Thyroid gland (tissue), 4 donors: ENCODE measurements at regions not wholly inside any gene's neighbourhood (a gene's known extent, or its start where the extent isn't known, plus 50 kb on each side); places are given as distances from the start of the nearest gene placed in this dataset.

Experiments
- DNase-seq, 2 donors: peaks; one replicate each; pipeline ENCODE4 v3.0.0-alpha.2; 2019
- H3K27ac ChIP-seq, 3 donors: fragments of 200-600 bp; sonication (generic); 1 replicate in 2 of 3; 2 replicates in 1 of 3; pipeline ENCODE4 v1.5.1; 2016 to 2019; ENCODE audit warnings: mild to moderate bottlenecking in 1 of 3, moderate library complexity in 1 of 3
- H3K27me3 ChIP-seq: fragments of 200-600 bp; sonication (generic); one replicate; pipeline ENCODE4 v1.5.1; 2019
- H3K36me3 ChIP-seq, 2 donors: fragments of 200-600 bp; sonication (generic); one replicate each; pipeline ENCODE4 v1.5.1; 2016 to 2019
- H3K4me1 ChIP-seq, 2 donors: fragments of 200-600 bp; sonication (generic); one replicate each; pipeline ENCODE4 v1.5.1; 2017 to 2019
- H3K4me3 ChIP-seq, 3 donors: fragments of 200-600 bp; sonication (generic); replicated peaks in 1 of 3; 1 replicate in 2 of 3; 2 replicates in 1 of 3; pipeline ENCODE4 v1.5.1; 2016; ENCODE audit warnings: mild to moderate bottlenecking in 1 of 3
- H3K9me3 ChIP-seq: fragments of 200-600 bp; sonication (generic); one replicate; pipeline ENCODE4 v1.5.1; 2017
- POLR2A ChIP-seq, 2 donors: fragments of 450-650 bp; IDR thresholded peaks; one replicate each; pipeline ENCODE4 v1.6.1; 2017; ENCODE audit warnings: antibody characterized with exemption in 2 of 2, mild to moderate bottlenecking in 2 of 2, moderate library complexity in 1 of 2
- WGBS, 2 donors: methylation state at CpG; one replicate each; pipeline ENCODE4 v1.1.5; 2017; 5-methylcytosine and 5-hydroxymethylcytosine counted together
- intact Hi-C: fragments of 100-400 bp; cut with DNase I; formaldehyde crosslinking; loops from one replicate; pipeline ENCODE4 v1.15.1; 2023
- TF ChIP-seq, protein P1 (sequence below), 6 experiments: fragments of 200-600 bp in 3 of 6; fragments of 450-650 bp in 3 of 6; sonication (generic) in 3 of 6; IDR thresholded peaks; one replicate each; pipeline ENCODE4 v1.5.1; 2016 to 2019; ENCODE audit warnings: antibody characterized with exemption in 6 of 6, mild to moderate bottlenecking in 2 of 6, inconsistent platforms in 1 of 6, moderate library complexity in 1 of 6

DNA sequence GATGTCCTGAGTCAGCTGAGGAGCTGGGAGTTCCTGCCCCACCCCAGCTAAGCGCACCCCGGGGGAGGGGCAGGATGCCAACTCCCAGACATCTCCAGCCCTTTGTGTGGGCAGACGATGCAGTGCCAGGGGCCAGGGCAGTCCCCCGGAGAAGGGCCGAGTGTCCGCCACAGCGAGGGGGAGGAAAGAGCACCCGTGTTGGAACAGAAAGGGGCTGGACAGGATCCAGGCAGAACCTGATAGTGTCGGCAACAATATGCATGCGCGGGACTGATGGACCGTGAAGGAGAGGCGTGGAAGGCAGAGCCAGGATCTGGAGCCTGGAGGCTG is 1434.7 kb downstream of the BRD1 start:
- Histone ChIP-seq H3K4me3 (no peak overlapping the region), H3K36me3 (no peaks in the 10 kb centered on the region), H3K4me1 (no peaks in the 10 kb centered on the region), H3K9me3 (no peaks in the 10 kb centered on the region), H3K27ac (no peak overlapping the region), H3K27me3 (no peaks in the 10 kb centered on the region)
- TF ChIP-seq, protein P1, sequence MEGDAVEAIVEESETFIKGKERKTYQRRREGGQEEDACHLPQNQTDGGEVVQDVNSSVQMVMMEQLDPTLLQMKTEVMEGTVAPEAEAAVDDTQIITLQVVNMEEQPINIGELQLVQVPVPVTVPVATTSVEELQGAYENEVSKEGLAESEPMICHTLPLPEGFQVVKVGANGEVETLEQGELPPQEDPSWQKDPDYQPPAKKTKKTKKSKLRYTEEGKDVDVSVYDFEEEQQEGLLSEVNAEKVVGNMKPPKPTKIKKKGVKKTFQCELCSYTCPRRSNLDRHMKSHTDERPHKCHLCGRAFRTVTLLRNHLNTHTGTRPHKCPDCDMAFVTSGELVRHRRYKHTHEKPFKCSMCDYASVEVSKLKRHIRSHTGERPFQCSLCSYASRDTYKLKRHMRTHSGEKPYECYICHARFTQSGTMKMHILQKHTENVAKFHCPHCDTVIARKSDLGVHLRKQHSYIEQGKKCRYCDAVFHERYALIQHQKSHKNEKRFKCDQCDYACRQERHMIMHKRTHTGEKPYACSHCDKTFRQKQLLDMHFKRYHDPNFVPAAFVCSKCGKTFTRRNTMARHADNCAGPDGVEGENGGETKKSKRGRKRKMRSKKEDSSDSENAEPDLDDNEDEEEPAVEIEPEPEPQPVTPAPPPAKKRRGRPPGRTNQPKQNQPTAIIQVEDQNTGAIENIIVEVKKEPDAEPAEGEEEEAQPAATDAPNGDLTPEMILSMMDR (IDR thresholded peaks at IDR 0.05), result no peak
- no peak for TF ChIP-seq POLR2A (IDR thresholded peaks at IDR 0.05)
- no peak for DNase-seq
- 80% methylated on average over 13 of the region's 13 CpGs for WGBS, 2 donors
- intact Hi-C loops, result no loop called here

DNA sequence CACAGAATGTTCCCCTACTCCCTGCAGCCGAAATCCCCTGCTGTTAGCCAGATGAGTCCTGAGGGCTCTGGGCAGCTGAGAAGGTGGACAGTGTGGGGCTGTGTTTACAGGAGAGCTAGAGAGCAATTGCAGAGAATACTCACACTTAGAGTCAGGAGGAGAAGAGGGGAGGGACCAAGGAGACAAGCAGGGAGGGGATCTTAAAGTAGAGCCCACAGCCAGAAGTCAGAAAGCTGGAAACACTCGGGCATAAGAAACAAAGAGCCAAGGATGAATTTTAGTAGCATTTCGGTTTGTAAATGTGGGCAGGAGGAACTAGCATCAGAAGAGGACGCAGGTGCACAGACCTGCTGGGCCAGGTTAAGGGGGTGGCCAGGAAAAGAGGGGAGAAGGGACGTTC is 1435.9 kb downstream of the BRD1 start:
- Histone ChIP-seq H3K27me3 (no peaks in the 10 kb centered on the region), H3K36me3 (no peaks in the 10 kb centered on the region), H3K4me3 (no peak overlapping the region), H3K4me1 (no peaks in the 10 kb centered on the region), H3K27ac (no peak overlapping the region), H3K9me3 (no peaks in the 10 kb centered on the region)
- no peak for DNase-seq
- WGBS, 2 donors, result 68 to 69% methylated on average over 5 of the region's 5 CpGs
- TF ChIP-seq POLR2A (IDR thresholded peaks at IDR 0.05), result no peak
- TF ChIP-seq, protein P1 (IDR thresholded peaks at IDR 0.05), result no peak
- intact Hi-C loops, result no loop called here

DNA sequence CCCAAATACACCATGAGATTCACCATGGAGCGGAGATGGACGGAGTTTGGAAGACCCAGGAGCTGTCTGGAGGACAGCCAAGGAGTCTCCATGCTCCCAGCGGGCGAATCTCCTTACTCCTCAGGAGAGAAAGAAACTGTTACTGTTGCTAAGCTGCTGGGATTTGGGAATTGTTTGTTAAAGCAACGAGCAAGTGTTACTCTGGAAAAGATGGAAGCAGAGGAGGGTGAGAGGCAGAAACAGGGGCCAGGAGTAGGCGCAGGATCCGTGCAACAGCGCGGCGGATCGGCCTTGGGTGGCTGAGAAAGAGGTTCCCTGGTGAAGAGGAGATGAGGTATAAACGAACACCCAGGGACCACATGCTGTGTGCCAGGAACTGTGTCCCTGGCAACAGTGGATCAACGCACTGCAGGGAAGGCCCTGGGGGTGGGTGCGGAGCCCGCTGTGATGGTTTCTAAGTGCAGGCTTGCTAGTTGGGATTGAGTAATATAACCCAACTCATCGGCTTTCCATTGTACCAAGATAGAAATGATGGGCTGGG is 1436.4 kb downstream of the BRD1 start:
- Histone ChIP-seq H3K27ac (no peak overlapping the region), H3K9me3 (no peaks in the 10 kb centered on the region), H3K4me3 (no peak overlapping the region), H3K36me3 (no peaks in the 10 kb centered on the region), H3K27me3 (no peaks in the 10 kb centered on the region), H3K4me1 (no peaks in the 10 kb centered on the region)
- TF ChIP-seq POLR2A (IDR thresholded peaks at IDR 0.05), result no peak
- TF ChIP-seq, protein P1 (IDR thresholded peaks at IDR 0.05), result no peak
- DNase-seq, result no peak
- intact Hi-C loops, result no loop called here
- WGBS, 2 donors, result 68 to 71% methylated on average over 16 of the region's 16 CpGs

DNA sequence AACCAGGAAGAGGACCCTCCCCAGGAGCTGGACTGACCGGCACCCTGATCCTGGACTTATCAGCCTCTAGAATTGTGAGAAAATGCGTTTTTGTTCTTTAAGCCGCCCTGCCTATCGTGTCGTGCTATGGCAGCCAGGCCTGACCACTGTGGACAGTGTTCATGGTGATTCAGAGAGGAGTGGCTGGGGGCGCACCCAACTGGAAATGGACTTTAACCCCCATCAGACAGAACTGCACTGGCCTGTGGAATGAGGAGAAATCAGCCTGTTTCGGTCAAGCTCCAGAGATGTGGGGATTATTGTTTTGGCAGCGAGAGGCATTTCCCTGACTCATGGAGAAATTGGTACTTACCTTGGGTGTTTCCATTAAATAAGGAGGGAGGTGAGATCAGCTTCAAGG is 1437.8 kb downstream of the BRD1 start:
- no peaks in the 10 kb centered on the region for H3K36me3 ChIP-seq
- no peaks in the 10 kb centered on the region for H3K4me1 ChIP-seq
- no peaks in the 10 kb centered on the region for H3K9me3 ChIP-seq
- intact Hi-C loops, result no loop called here
- H3K27me3 ChIP-seq, result no peaks in the 10 kb centered on the region
- H3K4me3 ChIP-seq, result no peak overlapping the region
- DNase-seq, result no peak
- TF ChIP-seq, protein P1 (IDR thresholded peaks at IDR 0.05), result no peak
- no peak for TF ChIP-seq POLR2A (IDR thresholded peaks at IDR 0.05)
- 83 to 92% methylated on average over 8 of the region's 8 CpGs for WGBS, 2 donors
- H3K27ac ChIP-seq, result no peak overlapping the region

DNA sequence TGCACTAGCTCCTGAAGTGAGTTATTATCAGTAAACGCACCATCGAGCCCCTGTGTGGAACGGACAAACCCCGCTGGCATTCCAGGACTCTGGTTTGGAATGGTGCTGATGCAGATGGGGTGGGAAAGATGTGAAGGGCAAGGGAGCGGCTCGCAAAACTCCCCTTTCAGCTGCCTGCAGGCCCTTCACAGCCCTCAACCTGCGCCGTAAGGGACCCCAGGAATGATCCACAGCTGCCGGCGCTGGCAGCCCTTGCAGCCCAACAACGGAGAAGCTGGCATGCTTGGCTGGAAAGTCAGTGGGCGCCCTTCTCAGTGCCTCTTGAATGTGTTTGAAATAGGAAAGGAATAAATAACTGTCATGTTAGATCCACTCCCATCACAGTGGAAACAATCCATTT is 1445.5 kb downstream of the BRD1 start:
- no peaks in the 10 kb centered on the region for H3K27me3 ChIP-seq
- no peaks in the 10 kb centered on the region for H3K4me1 ChIP-seq
- H3K9me3 ChIP-seq, result no peaks in the 10 kb centered on the region
- no peak overlapping the region for H3K27ac ChIP-seq
- TF ChIP-seq POLR2A (IDR thresholded peaks at IDR 0.05), result no peak
- TF ChIP-seq, protein P1 (IDR thresholded peaks at IDR 0.05), result no peak
- no peak for DNase-seq
- no peaks in the 10 kb centered on the region for H3K36me3 ChIP-seq
- intact Hi-C loops, result no loop called here
- WGBS, 2 donors, result 84 to 89% methylated on average over 12 of the region's 12 CpGs
- no peak overlapping the region for H3K4me3 ChIP-seq
